ENCODE measurements at regions not wholly inside any gene's neighbourhood (a gene's known extent, or its start where the extent isn't known, plus 50 kb on each side); places are given as distances from the start of the nearest gene placed in this dataset.

DNA sequence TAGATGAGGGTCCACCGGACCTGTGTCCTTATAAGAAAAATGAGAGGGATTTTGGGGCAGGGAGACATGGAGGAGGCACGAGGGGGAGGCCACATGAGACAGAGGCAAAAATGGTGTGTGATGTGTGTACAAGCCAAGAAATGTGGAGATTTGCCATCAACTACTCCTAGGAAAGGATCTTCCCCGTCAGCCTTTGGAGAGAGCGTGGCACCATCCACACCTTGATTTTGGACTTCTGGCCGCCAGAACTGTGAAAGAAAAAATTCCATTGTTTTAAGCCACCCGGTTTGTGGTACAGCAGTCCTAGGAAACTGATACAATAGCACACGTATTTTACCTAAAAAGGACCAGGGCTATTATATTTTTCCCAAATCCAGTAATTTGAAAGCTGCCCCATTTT lies 829.0 kb upstream of the SALL3 start:
- DNase-seq (ENCODE audit: low read depth in 2 of 2): no peak

DNA sequence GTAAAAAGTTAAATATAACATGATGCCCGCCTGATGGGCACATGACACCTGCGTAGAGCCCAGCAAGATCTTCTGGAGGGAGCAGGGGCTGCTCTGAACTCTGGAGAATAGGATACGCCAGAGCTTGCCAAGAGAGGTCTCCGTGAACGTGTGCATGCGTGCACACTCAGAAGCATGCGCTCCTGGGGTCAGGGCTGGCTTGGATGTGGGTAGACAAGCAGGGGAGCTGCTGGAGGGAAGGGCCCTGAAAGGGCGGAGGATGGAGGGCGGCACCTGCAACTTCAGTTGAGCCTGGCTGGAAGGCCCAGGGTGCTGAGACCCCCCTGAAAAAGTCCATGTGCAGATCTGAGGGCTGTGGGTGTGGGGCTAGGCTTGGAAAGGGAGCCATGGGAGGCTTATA lies 828.4 kb upstream of the SALL3 start:
- no peak for DNase-seq (ENCODE audit: low read depth in 2 of 2)

DNA sequence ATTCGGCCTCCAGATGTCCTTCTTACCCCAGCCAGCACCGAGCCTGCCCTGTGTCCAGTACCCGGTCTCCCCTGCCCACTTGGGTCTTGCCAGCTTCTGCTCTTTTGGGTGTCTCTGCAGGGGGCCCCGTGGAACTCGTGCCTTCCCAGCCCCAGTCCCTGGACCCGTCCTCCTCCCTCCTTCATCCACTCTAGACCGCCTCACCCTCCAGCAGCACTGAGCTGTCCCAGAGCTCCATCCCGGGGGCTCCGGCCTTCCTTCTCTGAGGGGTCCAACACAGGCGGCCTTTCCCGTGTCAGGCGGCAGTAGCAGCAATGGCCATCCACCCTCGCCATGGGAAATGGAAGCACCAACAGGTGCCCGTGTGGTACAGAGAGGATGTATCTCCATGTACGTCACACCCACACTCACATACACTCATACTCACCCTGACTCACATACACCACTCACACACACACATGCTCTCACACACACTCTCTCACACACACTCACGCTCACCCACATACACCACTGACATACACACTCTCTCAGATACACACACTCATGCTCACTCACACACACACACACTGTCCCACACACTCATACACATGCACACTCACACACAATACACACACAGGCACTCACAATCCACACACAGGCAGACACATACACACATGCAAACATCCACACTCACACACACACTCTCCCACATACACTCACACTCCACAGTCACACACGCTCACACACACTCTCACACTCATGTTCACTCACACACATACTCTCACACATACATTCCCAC lies 827.5 kb upstream of the SALL3 start:
- DNase-seq (ENCODE audit: low read depth in 2 of 2): no peak

DNA sequence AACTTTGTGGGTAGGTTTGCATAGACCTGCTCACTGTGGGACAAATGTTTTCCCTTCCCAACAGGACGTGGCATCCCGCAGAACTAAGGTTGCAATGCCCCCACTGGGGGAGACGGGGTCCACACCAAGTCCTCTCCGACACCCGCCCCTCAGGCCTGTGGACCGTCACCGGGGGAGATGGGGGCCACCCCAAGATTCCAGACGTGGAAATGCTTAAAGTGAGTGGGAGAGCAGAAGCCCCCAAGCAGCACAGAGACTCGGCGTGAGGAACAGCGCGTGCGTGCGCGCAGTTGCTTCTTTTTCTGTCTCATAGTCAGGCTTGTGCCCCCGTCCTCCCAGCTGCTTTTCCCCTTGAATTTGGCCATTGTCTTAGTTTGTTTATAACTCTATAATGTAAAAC lies 826.3 kb upstream of the SALL3 start:
- DNase-seq (ENCODE audit: low read depth in 2 of 2): no peak

DNA sequence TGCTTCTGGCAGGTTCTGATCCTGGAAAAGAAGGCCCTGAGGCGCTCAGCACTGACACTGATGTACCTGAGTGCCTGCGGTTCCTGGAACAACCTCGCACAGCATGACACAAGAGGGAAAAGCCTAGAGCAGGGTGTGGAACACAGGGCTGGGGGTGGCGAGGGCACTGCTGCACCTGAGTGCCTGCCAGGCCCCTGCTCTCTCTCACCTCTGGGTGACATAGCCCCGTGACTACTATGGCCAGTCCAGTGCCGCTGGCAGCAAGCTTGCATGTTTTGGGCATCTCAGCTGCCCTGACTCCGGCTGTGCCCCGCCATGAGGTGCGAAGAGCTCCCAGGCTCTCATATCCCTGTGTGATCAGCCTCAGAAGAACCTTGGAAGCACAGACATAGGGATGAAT lies 825.2 kb upstream of the SALL3 start:
- no peak for DNase-seq (ENCODE audit: low read depth in 2 of 2)

DNA sequence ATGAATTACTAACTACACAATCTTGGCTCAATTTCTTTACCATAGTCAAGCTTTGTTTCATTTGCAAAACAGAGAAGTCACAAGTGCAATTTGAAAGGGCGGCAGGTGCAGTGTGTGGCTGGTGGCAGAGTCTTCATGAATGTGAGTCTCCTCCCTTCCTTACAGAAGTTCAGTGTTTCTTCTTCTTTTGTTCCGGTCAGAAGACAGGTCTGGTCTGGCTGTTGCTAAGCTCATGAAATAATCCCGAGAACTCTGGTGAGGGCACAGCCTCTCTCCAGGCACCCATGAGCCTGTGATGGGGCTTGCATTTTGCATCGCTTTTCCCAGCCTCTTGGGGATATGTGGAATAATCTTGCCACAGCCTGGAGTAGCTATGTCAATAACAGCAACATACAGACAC lies 824.8 kb upstream of the SALL3 start:
- DNase-seq (ENCODE audit: low read depth in 2 of 2): no peak

DNA sequence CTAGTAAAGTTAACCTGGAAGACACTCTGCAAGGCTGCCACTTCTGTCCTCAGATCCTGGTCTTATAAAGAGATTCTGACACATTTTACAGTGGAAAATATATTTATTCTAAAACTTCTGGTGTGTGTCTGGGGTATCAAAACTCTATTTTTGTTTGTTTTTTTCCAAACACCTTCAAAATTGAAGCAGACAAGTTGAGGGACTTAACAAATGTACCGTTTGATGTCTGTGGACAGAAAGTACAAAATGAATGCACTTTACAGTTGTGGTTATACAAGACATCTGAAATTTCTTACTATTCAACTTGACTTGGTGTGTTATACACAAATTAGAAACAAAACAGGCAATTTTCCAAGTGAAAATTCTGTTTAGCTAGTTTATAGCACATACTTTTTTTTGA lies 823.2 kb upstream of the SALL3 start:
- DNase-seq (ENCODE audit: low read depth in 2 of 2): no peak

DNA sequence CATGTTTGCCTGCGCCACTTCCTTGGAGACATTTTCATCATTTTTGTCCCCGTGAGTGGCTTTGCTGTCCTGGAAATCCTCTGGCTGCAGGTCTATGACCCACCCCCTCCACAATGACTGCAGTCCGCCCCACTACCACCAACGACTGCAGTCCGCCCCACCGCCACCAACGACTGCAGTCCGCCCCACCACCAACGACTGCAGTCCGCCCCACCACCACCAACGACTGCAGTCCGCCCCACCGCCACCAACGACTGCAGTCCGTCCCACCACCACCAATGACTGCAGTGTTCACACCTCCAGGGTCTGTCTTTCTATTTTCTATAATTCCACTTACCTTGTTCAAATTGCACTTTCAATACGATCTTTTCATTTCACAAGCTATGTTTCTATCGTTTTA lies 820.7 kb upstream of the SALL3 start:
- no peak for DNase-seq (ENCODE audit: low read depth in 2 of 2)

DNA sequence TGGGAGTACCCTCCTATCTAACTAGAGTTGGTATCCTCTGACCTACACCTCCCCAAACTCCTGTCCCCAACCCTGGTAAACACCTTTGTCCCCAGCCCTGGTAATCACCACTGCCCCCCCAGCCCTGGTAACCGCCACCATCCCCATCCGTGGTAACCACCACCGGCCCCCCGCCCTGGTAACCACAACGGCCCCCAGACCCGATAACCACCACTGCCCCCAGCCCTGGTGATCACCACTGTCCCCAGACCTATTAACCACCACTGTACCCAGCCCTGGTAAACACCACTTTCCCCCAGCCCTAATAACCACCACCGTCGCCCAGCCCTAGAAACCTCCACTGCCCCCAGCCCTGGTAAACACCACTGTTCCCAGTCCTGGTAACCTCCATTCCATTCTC lies 820.2 kb upstream of the SALL3 start:
- no peak for DNase-seq (ENCODE audit: low read depth in 2 of 2)

DNA sequence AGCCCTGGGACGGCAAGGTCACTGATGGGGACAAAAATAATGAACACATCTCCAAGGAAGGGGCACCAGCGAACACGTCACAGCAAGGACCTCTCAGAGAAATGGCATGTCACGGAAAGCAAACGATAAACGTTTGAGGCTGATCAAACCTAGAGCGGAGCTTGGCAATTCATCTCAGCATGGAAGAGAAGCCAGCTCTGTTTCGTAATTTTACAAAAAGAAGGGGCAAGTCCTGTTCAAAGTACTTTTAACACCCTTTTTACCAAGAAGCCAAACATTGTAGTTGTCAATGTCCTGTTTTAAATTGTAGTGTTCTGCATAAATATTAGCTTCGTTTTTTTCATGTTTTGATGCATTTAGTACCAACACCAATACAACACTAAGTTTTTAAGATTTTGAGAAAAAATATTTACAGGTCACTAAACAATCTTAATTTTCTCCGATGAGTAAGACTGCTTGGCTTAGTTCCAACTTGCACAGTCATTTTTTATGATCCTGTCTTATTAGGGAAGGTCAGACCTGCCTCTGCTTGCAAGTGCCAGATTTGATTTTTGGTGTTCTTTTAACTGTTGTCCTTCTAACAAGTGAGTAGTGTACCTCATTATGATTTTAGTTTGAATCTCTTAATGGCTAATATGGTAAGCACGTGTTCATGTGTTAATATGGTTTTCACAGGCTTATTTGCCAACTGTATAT lies 818.5 kb upstream of the SALL3 start:
- DNase-seq (ENCODE audit: low read depth in 2 of 2): no peak

DNA sequence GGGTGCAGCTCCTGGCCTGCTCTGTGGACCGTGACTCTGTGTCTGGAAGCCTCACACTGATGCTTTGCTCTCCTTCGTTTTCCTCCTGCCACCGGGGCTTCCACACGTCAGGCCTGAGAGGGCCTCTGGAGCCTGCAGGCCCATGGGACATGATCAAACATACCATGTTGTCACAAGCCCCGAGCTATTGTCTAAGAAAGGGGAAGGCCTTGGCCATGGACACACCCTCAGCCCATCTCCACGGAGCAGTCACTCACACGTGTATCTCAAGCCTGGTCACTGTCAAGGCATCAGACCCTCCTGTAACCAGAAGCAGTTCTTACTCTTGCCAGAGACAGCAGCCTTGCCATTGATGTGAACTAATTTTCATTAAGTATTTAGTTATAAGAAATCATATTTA lies 814.1 kb upstream of the SALL3 start:
- no peak for DNase-seq (ENCODE audit: low read depth in 2 of 2)

DNA sequence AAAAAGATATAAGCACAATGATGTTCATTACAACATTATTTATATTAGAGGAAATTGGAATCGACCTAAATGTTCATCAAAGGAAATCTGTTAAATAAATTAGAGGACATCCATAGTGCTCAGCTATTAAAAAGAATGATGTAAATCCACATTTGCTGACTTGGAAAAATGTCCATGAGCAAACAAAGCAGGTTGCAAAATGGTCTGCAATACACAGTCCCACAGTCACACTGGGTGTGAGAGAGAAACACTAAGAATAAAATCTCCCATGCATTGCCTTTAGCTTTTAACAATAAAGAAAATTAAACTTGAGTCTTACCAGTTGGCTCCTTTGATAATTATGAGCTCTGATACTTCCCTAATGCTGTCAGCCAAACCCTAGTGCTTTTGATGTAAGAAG lies 811.1 kb upstream of the SALL3 start:
- no peak for DNase-seq (ENCODE audit: low read depth in 2 of 2)

DNA sequence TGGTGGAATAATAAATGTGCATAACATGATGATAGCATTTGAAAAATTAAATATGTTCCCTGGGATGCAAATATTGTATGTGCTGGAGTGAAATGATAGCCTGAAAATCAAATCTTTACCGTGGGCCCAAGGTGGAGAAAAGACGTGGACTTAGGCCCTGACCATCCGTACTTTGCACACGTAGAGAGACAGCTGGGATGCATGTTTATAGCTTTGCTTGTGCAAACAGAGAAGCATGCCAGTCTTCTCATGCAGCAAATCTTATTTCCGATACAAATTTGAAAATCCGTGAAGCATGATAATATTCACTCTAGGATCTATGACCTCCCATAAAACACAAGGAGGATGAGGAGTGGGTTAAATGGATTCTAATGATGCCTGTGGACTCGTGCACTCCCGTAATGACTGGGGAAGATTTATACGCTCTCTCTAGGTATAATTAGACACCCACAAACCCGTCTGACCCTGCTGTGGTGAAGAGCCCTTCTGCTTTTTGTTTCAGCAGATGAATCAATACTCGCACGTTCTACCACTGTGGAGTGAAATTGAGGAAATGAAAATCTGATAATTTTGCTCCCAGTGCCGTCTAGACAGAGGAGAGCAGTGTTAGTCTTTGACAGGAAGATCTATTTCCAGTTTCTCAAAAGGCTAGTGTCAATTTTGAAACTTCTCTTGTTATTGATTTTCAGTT lies 810.3 kb upstream of the SALL3 start:
- no peak for DNase-seq (ENCODE audit: low read depth in 2 of 2)

DNA sequence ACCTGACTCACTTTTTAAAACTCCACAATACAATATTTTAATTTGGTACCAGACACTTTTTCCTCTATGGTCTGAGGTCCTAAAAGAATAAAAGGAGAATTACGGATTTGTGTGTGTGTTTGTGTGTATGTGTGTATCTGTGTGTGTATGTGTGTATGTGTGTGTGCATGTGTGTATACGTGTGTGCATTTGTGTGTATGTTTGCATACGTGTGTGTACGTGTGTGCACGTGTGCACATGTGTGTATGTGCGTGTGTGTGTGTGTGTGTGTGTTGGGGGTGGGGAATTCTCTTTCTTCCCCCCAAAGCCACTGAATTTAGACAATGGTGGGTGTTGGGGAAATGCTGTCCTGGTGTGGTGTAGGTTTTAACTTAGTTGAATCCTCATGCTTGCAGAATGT lies 807.7 kb upstream of the SALL3 start:
- no peak for DNase-seq (ENCODE audit: low read depth in 2 of 2)

DNA sequence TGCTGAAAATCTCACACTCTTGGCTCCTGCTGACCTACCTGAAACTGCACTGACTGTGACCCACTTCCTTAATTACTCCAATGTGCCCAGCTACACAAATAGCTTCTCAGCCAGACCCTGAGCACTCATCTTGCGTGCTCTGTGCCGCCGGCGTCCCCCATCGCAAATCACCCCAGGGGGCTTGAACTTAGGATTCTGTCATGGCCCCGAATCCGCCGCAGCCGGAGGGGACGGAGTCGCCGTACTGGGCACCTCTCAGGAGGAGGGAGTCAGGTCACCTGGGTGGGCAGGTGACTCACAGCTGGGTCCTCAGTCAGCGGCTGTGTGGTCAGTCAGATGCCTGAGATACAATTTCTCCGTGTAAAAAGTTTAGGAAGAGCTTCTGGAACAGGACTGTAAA lies 804.9 kb upstream of the SALL3 start:
- no peak for DNase-seq (ENCODE audit: low read depth in 2 of 2)

DNA sequence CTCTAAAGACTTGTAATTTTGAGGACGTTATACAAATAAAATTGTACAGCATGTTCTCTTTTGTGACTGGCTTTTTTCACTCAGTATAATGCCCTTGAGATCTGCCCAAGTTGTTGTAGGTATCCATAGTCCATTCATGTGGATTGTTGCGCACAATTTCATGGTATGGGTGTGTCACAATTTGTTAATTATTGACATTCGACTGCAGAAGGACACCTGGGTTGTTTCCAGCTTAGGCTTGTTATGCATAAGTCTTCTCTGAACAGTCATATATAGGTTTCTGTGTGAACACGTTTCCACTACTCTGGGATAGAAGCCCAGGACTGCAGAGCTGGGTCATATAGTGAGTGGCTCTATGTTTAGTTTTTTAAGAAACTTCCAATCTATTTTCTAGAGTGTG lies 800.8 kb upstream of the SALL3 start:
- no peak for DNase-seq (ENCODE audit: low read depth in 2 of 2)

DNA sequence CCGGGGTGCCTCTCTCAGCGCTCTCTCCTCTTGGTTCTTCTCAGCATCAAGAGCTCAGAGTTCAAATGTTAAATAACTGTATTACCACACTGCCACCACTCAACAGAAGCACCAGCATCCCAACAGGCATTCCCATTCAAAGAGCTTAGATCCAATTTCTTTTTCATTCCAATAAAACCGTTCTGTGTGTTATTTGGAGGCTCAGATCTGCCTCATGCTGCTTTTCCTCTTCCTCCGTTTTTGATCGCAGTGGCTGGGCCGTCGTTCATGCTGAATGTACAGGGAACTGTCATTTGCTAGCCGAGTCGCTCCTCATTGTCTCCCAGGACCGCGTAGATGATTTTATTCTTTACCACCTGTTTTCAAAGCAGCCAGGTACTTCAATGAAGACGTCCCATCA lies 798.9 kb upstream of the SALL3 start:
- DNase-seq (ENCODE audit: low read depth in 2 of 2): no peak

DNA sequence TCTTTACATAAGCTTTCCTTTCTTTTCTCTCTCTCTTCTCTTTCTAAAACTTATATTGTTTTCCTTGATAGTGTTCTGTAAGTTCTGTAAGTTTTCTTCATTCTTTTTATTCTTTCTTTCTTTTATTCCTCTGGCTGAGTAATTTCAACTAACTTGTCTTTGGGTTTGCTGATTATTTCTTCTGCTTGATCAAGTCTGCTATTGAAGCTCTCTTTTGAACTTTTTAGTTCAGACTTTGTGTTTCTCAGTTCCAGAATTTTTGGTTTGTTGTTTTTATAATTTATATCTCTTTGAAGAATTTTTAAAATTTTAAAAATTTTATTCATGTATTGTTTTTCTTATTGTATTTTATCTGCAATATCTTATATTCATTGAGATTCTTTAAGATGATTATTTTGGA lies 795.8 kb upstream of the SALL3 start:
- DNase-seq (ENCODE audit: low read depth in 2 of 2): no peak

DNA sequence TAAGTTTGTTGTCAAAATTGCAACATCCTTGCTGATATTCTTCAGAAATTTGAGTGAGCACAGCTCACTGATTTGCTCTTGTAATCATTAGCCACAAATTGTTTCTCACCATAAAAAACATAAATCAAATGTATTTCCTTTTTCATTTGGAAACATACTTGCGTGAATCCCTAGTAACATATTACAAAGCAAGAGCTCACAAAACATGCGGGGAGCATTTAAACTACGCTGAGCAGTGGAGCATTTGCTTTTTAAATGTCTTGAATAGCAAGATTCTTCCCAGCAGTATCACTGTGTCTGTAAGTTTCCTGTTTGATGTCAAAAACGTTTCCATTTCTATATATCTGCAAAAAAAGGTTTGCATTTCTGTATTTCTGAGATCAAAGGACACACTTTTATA lies 788.3 kb upstream of the SALL3 start:
- DNase-seq (ENCODE audit: low read depth in 2 of 2): no peak

DNA sequence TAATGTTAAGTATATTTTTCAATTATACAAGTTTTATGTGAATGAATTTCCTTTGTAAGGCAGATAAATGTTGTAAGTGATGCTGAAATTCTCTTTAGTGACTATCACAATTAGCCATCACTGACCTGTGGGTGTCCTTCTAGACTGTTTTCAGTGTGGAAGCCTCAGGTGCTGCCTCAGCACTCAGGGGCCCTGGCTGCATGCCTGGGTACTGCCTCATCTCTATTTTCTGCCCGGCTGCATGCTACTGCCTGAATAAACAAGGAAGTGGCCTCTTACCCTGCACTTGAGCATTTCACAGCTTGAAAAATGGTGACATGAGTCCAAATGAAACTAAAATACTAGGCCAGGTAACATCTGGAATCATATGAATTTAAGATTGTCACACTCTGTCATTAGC lies 787.6 kb upstream of the SALL3 start:
- DNase-seq (ENCODE audit: low read depth in 2 of 2): no peak

DNA sequence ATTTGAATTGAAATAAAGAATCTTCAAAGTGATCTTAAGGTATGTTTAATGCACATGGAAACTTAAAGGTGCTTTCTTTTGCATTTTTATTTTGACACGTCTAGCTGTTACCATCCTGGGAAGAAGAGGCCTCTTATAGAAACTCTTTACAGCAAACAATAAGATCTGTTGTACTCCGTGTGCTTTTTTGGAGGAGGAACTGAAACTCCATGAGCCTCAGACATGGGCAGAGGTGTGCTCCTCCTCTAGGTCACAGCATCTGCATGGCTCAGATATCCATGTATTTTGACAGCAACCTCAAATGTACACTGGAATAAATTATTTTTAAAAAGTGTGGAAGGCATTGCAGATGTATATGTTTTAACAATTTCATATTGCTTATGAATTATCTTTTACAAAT lies 783.3 kb upstream of the SALL3 start:
- no peak for DNase-seq (ENCODE audit: low read depth in 2 of 2)

DNA sequence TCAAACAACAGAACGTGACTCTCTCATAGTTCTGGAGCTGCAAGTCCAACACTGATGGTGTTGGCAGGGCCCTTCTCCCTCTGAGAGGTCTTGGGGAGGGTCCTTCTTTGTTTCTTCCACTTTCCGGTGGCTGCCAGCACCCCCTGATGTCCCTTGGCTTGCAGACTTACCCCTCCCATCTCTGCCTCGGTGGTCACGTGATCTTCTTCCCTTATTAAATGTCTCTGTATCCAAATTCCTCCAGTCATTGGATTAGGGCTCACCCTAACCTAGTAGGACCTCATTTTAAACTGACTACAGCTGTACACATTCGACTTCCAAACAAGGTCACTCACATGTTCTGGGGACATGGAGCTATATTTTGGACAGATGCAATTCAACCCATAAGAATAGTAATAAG lies 780.6 kb upstream of the SALL3 start:
- DNase-seq (ENCODE audit: low read depth in 2 of 2): no peak

DNA sequence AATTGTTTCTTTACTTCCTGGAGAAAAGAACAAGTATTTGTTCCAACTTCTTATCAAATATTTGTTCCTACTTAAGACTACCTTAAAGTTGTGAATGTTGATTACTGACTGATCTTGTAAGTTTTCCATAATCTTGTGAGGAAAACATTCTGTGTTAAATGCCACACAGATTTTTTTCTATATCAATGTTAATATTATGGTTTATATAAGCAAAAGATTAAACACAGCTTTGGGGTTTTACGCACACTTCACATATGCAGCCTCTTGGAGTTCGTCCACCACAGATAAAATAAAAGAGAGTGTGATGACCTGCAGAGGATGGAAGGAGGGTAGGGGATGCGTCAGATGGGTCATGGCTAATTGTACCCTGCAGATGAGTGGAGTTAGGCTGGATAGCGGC lies 780.0 kb upstream of the SALL3 start:
- no peak for DNase-seq (ENCODE audit: low read depth in 2 of 2)

Data from activated CD4-positive, alpha-beta T cell treated with anti-CD3 and anti-CD28 coated beads for 24 hours (primary cell).